GM19238 (cell line): ENCODE measurements at regions not wholly inside any gene's neighbourhood (a gene's known extent, or its start where the extent isn't known, plus 50 kb on each side); places are given as distances from the start of the nearest gene placed in this dataset.

Source experiments
- DNase-seq: peaks from one replicate; pipeline ENCODE4 v3.0.0; 2011; ENCODE audit warnings: low spot score; ENCODE audit not compliant: insufficient read length

- DNase-seq, result no peak
Observed at GRCh38 chr5:5804478-5805233, 382.2 kb downstream of the ICE1 start.

DNA sequence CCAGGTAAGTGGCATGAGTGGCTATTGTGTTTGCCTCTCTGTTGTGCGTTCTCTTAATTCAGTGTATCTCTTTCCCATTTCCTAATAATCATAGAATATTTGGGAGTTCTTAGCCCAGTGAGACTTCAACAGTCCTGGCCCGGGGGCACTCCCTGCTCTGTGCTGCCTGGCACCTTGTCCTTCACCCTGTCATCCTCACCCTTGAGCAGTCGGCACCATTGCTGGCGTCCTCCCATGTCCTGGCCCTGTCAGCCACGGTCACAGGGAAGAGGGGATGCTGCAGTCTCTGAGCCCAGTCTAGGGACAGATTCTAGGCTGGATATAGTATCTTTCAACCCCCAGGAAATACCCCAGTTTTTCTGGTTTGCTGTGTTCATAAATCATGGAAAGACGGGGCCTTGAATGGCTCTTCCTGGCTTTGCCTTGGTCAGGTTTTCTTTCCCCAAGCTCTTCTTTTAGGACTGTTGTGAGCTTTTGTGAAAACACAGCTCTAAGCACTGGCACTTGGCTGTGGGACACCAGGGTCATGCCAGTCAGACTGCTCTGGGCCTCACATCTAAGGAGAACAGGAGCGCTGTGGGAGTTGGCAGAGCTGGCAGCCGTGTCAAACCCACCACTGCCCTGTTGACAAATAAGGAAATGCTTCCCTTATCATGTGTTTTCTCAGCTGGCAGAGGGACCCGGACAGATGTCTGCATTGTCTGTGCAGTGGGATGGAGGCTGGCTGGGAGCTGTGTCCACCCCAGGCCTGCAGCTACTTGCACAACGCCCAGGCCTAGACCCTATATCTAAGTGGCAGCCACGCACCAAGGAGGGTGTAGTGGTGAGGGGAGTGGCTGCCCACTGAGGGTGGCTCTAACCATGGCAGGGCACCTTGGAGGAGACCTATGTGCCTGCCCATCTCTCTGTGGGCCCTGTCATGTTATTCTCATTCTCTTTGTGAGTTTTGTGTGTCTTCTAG is 378.6 kb downstream of the ICE1 start:
- no peak for DNase-seq

- no peak for DNase-seq
Observed at GRCh38 chr5:5799826-5800225, 377.3 kb downstream of the ICE1 start.

DNA sequence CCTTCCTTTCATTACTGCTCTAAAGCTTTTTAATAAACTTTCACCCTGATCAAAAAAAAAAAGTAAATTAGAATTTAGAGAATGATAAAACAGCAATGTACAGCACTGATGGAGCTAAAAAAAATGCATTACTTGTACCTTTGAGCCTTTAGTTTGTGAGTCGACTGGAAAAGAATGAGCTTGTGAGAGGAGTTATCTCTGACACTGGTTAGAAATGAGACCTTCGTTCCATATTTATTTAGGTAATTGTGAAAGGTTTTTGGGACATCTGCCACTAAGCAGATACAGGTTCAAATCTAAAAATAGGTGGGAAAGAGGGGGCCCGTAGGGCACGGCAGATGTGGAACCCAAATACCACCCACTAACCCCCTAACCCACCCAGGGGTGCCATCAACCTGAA is 376.8 kb downstream of the ICE1 start:
- DNase-seq, result no peak

- DNase-seq, result no peak
Observed at GRCh38 chr5:5798462-5798861, 376.0 kb downstream of the ICE1 start.

GRCh38 chr5:5798041-5798440 is 375.6 kb downstream of the ICE1 start:
- DNase-seq, result no peak

- DNase-seq, result no peak
Observed at GRCh38 chr5:5795074-5795771, 372.7 kb downstream of the ICE1 start.

DNA sequence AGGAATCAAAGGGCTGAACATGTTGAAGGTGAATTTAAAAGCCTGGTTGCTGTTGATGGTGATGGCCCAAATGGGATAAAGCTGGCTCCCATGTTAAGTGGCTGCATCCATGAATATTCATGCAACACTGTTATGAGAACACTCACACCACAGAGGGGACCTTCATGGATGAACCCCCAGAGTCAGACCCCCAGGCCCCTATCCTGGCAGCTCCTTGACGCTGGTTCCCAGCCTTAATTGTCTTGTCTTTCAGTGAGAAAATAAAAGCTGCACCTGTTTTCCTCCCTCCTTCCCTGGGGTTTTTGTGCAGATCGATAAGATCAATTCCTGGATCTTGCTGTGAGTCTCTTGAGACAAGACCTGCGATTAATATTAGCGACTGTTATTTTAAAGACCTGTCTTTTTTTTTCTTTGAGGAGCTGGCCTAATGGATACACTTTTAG is 371.7 kb downstream of the ICE1 start:
- DNase-seq, result no peak

- DNase-seq, result no peak
Observed at GRCh38 chr5:5793242-5794117, 371.0 kb downstream of the ICE1 start.

DNA sequence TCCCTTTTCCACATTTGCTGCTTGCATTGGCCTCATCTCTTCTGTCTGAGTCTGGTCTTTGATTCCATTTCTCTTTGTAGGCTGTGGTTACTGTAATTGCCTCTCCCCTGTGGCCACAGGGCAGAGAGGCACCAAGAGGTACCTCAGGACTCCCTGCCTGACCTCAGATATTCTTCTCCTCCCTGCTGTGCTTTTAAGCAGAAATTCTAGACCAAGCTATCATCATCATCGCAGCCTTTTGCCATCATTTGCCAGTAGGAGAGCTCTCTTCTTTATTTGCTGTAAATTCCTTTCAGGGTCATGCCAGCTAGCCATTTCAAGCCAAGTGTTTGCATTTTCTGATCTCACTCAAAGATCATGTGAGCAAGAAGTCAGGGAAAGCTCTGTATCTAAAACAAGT is 369.6 kb downstream of the ICE1 start:
- no peak for DNase-seq

- no peak for DNase-seq
Observed at GRCh38 chr5:5788793-5789192, 366.3 kb downstream of the ICE1 start.

GRCh38 chr5:5787373-5787772 is 364.9 kb downstream of the ICE1 start:
- no peak for DNase-seq

GRCh38 chr5:5784101-5784500 is 361.6 kb downstream of the ICE1 start:
- DNase-seq, result no peak

DNA sequence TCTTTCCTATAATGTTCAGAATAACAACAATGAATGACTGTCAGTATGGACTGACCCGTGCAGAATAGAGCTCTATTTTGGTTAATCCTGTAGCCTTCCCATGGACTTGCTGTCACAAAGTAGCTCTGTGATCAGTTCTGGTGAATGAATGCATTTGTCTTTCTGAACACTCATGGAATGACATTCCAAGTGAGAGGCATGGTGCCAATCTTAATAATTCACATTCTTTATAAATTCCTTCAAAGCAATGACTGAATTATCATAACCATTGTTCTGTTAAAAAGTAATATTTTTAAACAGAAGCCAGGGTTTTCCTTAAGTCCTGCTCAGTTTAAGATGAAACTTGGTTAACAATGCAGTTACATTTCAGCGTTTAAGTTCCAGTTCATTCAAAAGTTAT is 360.5 kb downstream of the ICE1 start:
- DNase-seq, result no peak

DNA sequence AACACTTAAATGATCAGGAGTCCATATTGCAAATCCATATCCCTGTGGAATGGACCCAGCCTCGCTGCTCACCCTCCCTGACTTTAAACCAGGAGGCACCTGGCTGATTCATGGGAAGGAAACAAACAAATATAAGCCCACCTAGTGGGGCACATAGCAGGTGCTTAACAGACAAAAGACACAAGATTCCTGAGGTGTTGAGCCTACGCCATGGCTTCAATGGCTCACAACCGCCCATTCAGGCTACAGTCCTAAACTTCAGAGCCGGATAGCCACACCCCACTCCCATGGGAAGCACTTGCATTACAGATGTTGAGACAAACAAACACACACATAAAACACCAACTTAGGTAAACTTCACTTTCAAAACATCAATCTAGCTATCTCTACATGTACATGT is 359.9 kb downstream of the ICE1 start:
- DNase-seq, result no peak

DNA sequence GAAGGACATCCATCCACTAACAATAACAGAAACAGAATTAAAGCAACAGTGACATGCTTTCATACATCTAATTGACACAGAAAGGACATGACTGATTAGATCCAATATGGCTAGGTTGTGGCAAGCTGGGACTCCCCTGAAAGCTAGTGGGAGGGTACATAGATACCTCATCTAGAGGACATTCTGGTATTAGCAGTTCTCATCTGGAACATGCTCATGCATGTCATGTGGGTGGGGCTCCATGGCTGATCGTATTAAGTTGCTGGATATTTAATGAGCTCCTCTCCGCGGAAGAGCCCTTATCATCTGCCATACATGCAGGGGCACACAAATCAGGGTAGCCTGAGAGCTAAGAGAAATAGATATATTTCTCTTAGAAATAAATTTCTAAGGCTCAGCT is 358.9 kb downstream of the ICE1 start:
- DNase-seq, result no peak

DNA sequence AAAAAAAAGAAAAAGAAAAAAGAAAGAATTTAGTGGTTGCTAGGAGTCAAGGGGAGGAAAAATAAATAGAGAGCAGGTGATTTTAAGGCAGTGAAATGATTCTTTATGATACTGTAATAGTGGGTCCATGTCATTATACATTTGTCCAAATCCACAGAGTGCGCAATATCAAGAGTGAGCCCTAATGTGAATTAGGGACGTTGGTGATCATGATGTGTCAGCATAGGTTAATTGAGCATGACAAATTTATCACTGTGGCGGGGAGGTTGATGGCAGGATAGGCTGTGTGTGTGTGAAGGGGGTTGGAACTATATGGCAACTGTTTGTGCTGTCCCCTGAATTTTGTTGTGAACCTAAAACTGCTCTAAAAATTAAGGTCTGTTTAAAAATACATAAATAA is 357.8 kb downstream of the ICE1 start:
- no peak for DNase-seq

DNA sequence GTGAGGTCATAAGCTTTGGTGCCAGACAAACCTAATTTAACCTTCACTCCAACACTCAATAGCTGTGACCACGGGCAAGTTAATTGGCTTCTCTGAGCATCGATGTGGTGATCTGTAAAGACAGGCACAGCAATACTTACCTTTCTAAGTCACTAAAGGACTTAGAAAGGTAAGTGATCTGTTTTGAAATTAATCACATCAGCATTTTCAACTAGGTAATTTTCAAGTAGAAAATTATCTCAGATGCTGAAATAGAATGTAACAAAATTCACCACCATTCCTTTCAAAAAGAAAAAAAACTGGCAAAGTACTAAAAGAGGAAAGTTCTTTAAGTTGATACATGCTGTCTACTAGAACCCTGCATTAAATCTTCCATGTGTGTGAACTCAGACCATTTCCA is 354.5 kb downstream of the ICE1 start:
- no peak for DNase-seq

- no peak for DNase-seq
Observed at GRCh38 chr5:5772202-5772601, 349.7 kb downstream of the ICE1 start.

- DNase-seq, result no peak
Observed at GRCh38 chr5:5770825-5771224, 348.3 kb downstream of the ICE1 start.
